Keratinocyte (primary cell): ENCODE measurements at regions not wholly inside any gene's neighbourhood (a gene's known extent, or its start where the extent isn't known, plus 50 kb on each side); places are given as distances from the start of the nearest gene placed in this dataset.

Experiments used
- DNase-seq: peaks from one replicate; pipeline ENCODE4 v3.0.0-alpha.2; 2011; ENCODE audit warnings: low read depth, missing footprints, low spot score
- FAIRE-seq: peaks from 2 replicates; lab custom pipeline; 2011; peaks lifted over from hg19 to GRCh38; lab: Jason Lieb, UNC
- H2AFZ ChIP-seq: 2 replicates; pipeline ENCODE4 v1.6.0; 2012; ENCODE audit warnings: low read length, control low read depth, inconsistent platforms; ENCODE audit not compliant: control insufficient read depth
- H3K27ac ChIP-seq: 2 replicates; pipeline ENCODE4 v1.5.1; 2011; ENCODE audit warnings: low read length; ENCODE audit not compliant: control insufficient read depth, insufficient read depth
- H3K27me3 ChIP-seq: 3 replicates; pipeline ENCODE4 v1.6.0; 2011; ENCODE audit warnings: low read length; ENCODE audit not compliant: control insufficient read depth, insufficient read depth; ENCODE audit errors: extremely low read depth
- H3K36me3 ChIP-seq, 2 experiments: 2 replicates in 1 of 2; 3 replicates in 1 of 2; pipeline ENCODE4 v1.5.1; 2011; ENCODE audit warnings: low read length in 2 of 2, mild to moderate bottlenecking in 1 of 2; ENCODE audit not compliant: control insufficient read depth in 2 of 2, insufficient read depth in 2 of 2; ENCODE audit errors: extremely low read depth in 1 of 2
- H3K4me1 ChIP-seq: 3 replicates; pipeline ENCODE4 v1.5.1; 2011; ENCODE audit warnings: low read length; ENCODE audit not compliant: control insufficient read depth, insufficient read depth; ENCODE audit errors: extremely low read depth
- H3K4me2 ChIP-seq: 3 replicates; pipeline ENCODE4 v1.6.0; 2011; ENCODE audit warnings: low read depth, low read length; ENCODE audit not compliant: control insufficient read depth, insufficient read depth; ENCODE audit errors: extremely low read depth
- H3K4me3 ChIP-seq, 3 experiments: fragments of 200-600 bp in 1 of 3; sonication (generic) in 1 of 3; 2 replicates in 2 of 3; 3 replicates in 1 of 3; pipeline ENCODE4 v1.5.1; 2011 to 2016; ENCODE audit warnings: low read length in 3 of 3, mild to moderate bottlenecking in 3 of 3, control low read depth in 2 of 3, inconsistent platforms in 1 of 3, low read depth in 1 of 3, mixed read lengths in 1 of 3, mixed run types in 1 of 3, moderate library complexity in 1 of 3; ENCODE audit not compliant: control insufficient read depth in 2 of 3, insufficient read depth in 2 of 3; ENCODE audit errors: extremely low read depth in 1 of 3
- H3K79me2 ChIP-seq: 2 replicates; pipeline ENCODE4 v1.6.0; 2012; ENCODE audit warnings: low read length; ENCODE audit not compliant: control insufficient read depth, insufficient read depth
- H3K9ac ChIP-seq: 3 replicates; pipeline ENCODE4 v1.6.0; 2011; ENCODE audit warnings: low read length; ENCODE audit not compliant: control insufficient read depth, insufficient read depth; ENCODE audit errors: extremely low read depth
- H3K9me1 ChIP-seq: 3 replicates; pipeline ENCODE4 v1.6.0; 2011; ENCODE audit warnings: low read length; ENCODE audit not compliant: control insufficient read depth, insufficient read depth; ENCODE audit errors: extremely low read depth
- H3K9me3 ChIP-seq: 2 replicates; pipeline ENCODE4 v1.5.1; 2012; ENCODE audit warnings: low read depth, low read length; ENCODE audit not compliant: control insufficient read depth
- H4K20me1 ChIP-seq: 3 replicates; pipeline ENCODE4 v1.6.0; 2011; ENCODE audit warnings: low read length; ENCODE audit not compliant: control insufficient read depth, insufficient read depth; ENCODE audit errors: extremely low read depth
- CTCF ChIP-seq, 3 experiments: IDR thresholded peaks in 1 of 3; conservative IDR thresholded peaks in 1 of 3; optimal IDR thresholded peaks in 1 of 3; 2 replicates in 2 of 3; 3 replicates in 1 of 3; pipeline versions ENCODE3 to v1.5.1; 2011; ENCODE audit warnings: low read length in 3 of 3, mild to moderate bottlenecking in 3 of 3, moderate library complexity in 2 of 3, control low read depth in 1 of 3, inconsistent platforms in 1 of 3; ENCODE audit not compliant: insufficient read depth in 2 of 3; ENCODE audit errors: extremely low read depth in 1 of 3
- EZH2 ChIP-seq: IDR thresholded peaks from one replicate; pipeline ENCODE4 v1.6.1; 2012; ENCODE audit warnings: inconsistent platforms, mild to moderate bottlenecking, low read length, moderate library complexity
- dilution Hi-C: fragments of 300-500 bp; cut with MboI; formaldehyde crosslinking; loops from one replicate; pipeline ENCODE4 v1.7.0; 2020; ENCODE audit warnings: low sequenced_read_pairs; ENCODE audit not compliant: extremely low pct_ligation_motif_present

- H3K27me3 ChIP-seq = no peaks in the 10 kb centered on the region
- FAIRE-seq (no peak), DNase-seq (no peak)
- no peaks in the 10 kb centered on the region for H3K4me1 ChIP-seq
- no peak overlapping the region for H2AFZ ChIP-seq
- H3K4me3 ChIP-seq = no peak overlapping the region
- dilution Hi-C loops = no loop called here
- H3K79me2 ChIP-seq = no peaks in the 10 kb centered on the region
- no peaks in the 10 kb centered on the region for H3K9me1 ChIP-seq
- H3K27ac ChIP-seq = no peak overlapping the region
- no peak overlapping the region for H3K9ac ChIP-seq
- H4K20me1 ChIP-seq = no peaks in the 10 kb centered on the region
- H3K9me3 ChIP-seq = no peaks in the 10 kb centered on the region
- no peaks in the 10 kb centered on the region for H3K36me3 ChIP-seq
- H3K4me2 ChIP-seq = no peak overlapping the region
- TF ChIP-seq CTCF (optimal IDR thresholded peaks at IDR 0.05 in 1 of 3, IDR thresholded peaks at IDR 0.05 in 1 of 3, conservative IDR thresholded peaks at IDR 0.05 in 1 of 3; ENCODE audit: extremely low read depth in 1 of 3, insufficient read depth in 2 of 3, low read length in 3 of 3) = no peak
- TF ChIP-seq EZH2 = no peak
These were observed 71.0 kb upstream of the UGT8 start for GRCh38 chr4:114527637-114528036.

- TF ChIP-seq EZH2 (no peak), CTCF (optimal IDR thresholded peaks at IDR 0.05 in 1 of 3, IDR thresholded peaks at IDR 0.05 in 1 of 3, conservative IDR thresholded peaks at IDR 0.05 in 1 of 3; ENCODE audit: extremely low read depth in 1 of 3, insufficient read depth in 2 of 3, low read length in 3 of 3) (no peak)
- Histone ChIP-seq H3K4me3 (no peak overlapping the region), H2AFZ (peak overlapping the region; percentile 53), H3K9me3 (no peaks in the 10 kb centered on the region), H3K79me2 (no peaks in the 10 kb centered on the region), H3K9ac (no peak overlapping the region), H3K36me3 (no peaks in the 10 kb centered on the region), H3K9me1 (no peaks in the 10 kb centered on the region), H3K4me1 (no peaks in the 10 kb centered on the region), H3K27me3 (no peaks in the 10 kb centered on the region), H3K4me2 (no peak overlapping the region), H3K27ac (no peak overlapping the region), H4K20me1 (no peaks in the 10 kb centered on the region)
- DNase-seq (peak; percentile 9), FAIRE-seq (peak; percentile 92)
- dilution Hi-C loops = no loop called here
These were observed 62.9 kb upstream of the UGT8 start for GRCh38 chr4:114535725-114536124.
